HepG2 (cell line): ENCODE measurements at regions not wholly inside any gene's neighbourhood (a gene's known extent, or its start where the extent isn't known, plus 50 kb on each side); places are given as distances from the start of the nearest gene placed in this dataset.

Experiments used
- ATAC-seq: fragments of 200-7000 bp; cut with Tn5 transposase; 3 replicates; pipeline ENCODE4 v1.9.1; 2020; ENCODE audit warnings: mild to moderate bottlenecking, moderate library complexity
- BruUV-seq: library from RNA; stranded (reverse); fragments of 400-500 nt; replicated peaks from 2 replicates; lab custom pipeline; 2021; lab: Mats Ljungman, UMichigan
- CTCF ChIA-PET: fragments of 300-600 bp; formaldehyde crosslinking; extraction: SDS; loops from one replicate; lab custom pipeline; 2021; ENCODE audit warnings: low total read pairs, inconsistent platforms, low intra/inter-chr PET ratio; lab: Yijun Ruan, JAX
- POLR2A ChIA-PET: fragments of 350-600 bp; sonication (Branson Sonifier 250); formaldehyde crosslinking; loops from one replicate; lab custom pipeline; 2020; ENCODE audit warnings: antibody characterized with exemption, inconsistent platforms; lab: Yijun Ruan, JAX
- DNase-seq: peaks from one replicate; pipeline ENCODE4 v3.0.0-alpha.2; 2015; ENCODE audit warnings: low spot score
- FAIRE-seq: peaks from 3 replicates; lab custom pipeline; 2011; peaks lifted over from hg19 to GRCh38; lab: Jason Lieb, UNC
- H2AFZ ChIP-seq: one replicate; pipeline ENCODE4 v1.6.1; 2011; ENCODE audit warnings: low read length, inconsistent platforms
- H3K27ac ChIP-seq: fragments of 300-600 bp; 3 replicates; pipeline ENCODE4 v1.8.0; 2011; ENCODE audit warnings: mixed run types, mild to moderate bottlenecking, mixed read lengths, low read length, inconsistent platforms; ENCODE audit not compliant: insufficient read depth; ENCODE audit errors: extremely low read length
- H3K27me3 ChIP-seq, 2 experiments: fragments of 200-600 bp in 1 of 2; 2 replicates in 1 of 2; 3 replicates in 1 of 2; pipeline versions ENCODE4 v1.6.0 to v1.8.0; 2011; ENCODE audit warnings: low read length in 2 of 2, mild to moderate bottlenecking in 2 of 2, moderate library complexity in 2 of 2, inconsistent platforms in 1 of 2; ENCODE audit not compliant: insufficient read depth in 2 of 2, control insufficient read depth in 1 of 2
- H3K36me3 ChIP-seq, 2 experiments: fragments of 200-600 bp in 1 of 2; replicated peaks in 1 of 2; 2 replicates in 1 of 2; 3 replicates in 1 of 2; pipeline versions ENCODE4 v1.5.1 to v1.8.0; 2011; ENCODE audit warnings: low read length in 2 of 2, inconsistent platforms in 1 of 2; ENCODE audit not compliant: insufficient read depth in 2 of 2, control insufficient read depth in 1 of 2
- H3K4me1 ChIP-seq: 2 replicates; pipeline ENCODE4 v1.5.1; 2012; ENCODE audit warnings: low read length, inconsistent platforms; ENCODE audit not compliant: insufficient read depth
- H3K4me2 ChIP-seq: 2 replicates; pipeline ENCODE4 v1.6.0; 2011; ENCODE audit warnings: low read depth, low read length, inconsistent platforms
- H3K4me3 ChIP-seq, 3 experiments: fragments of 200-600 bp in 1 of 3; sonication (generic), shearing (Covaris generic) in 1 of 3; replicated peaks in 1 of 3; 2 replicates each; pipeline ENCODE4 v1.5.1; 2011 to 2016; ENCODE audit warnings: low read length in 3 of 3, inconsistent platforms in 2 of 3, low read depth in 2 of 3, mild to moderate bottlenecking in 2 of 3, control low read depth in 1 of 3, mixed read lengths in 1 of 3; ENCODE audit not compliant: insufficient read depth in 1 of 3
- H3K79me2 ChIP-seq: one replicate; pipeline ENCODE4 v1.6.1; 2011; ENCODE audit warnings: low read length, inconsistent platforms; ENCODE audit not compliant: insufficient read depth
- H3K9ac ChIP-seq: 2 replicates; pipeline ENCODE4 v1.6.0; 2011; ENCODE audit warnings: mild to moderate bottlenecking, low read depth, low read length, inconsistent platforms; ENCODE audit not compliant: insufficient read depth
- H3K9me3 ChIP-seq: 2 replicates; pipeline ENCODE4 v1.5.1; 2012; ENCODE audit warnings: mild to moderate bottlenecking, low read length
- H4K20me1 ChIP-seq: 2 replicates; pipeline ENCODE4 v1.6.0; 2011; ENCODE audit warnings: inconsistent platforms, mild to moderate bottlenecking, low read length, moderate library complexity; ENCODE audit not compliant: insufficient read depth
- AKAP8 ChIP-seq: sonication (generic); formaldehyde crosslinking; IDR thresholded peaks from 2 replicates; pipeline ENCODE4 v1.5.1; 2020; ENCODE audit warnings: mild to moderate bottlenecking, missing genetic modification reagents
- MZF1 ChIP-seq: sonication (generic); formaldehyde crosslinking; IDR thresholded peaks from 2 replicates; pipeline ENCODE4 v1.8.1; 2023; ENCODE audit warnings: mild to moderate bottlenecking, missing genetic modification reagents, borderline replicate concordance
- NAIF1 ChIP-seq: sonication (generic); formaldehyde crosslinking; IDR thresholded peaks from 2 replicates; pipeline ENCODE4 v1.5.0; 2020; ENCODE audit warnings: mild to moderate bottlenecking, missing genetic modification reagents, borderline replicate concordance
- NR2F2 ChIP-seq: IDR thresholded peaks from 2 replicates; pipeline ENCODE4 v1.6.1; 2012; ENCODE audit warnings: low read depth, inconsistent platforms, borderline replicate concordance
- SCMH1 ChIP-seq: sonication (generic); formaldehyde crosslinking; IDR thresholded peaks from 2 replicates; pipeline ENCODE4 v1.9.0; 2021; ENCODE audit warnings: missing genetic modification reagents, mild to moderate bottlenecking, borderline replicate concordance
- TGIF2 ChIP-seq: IDR thresholded peaks from 2 replicates; pipeline ENCODE4 v1.6.1; 2016; ENCODE audit warnings: control low read depth, missing compliant biosample characterization
- ZEB1 ChIP-seq: IDR thresholded peaks from 2 replicates; pipeline ENCODE4 v1.6.1; 2012; ENCODE audit warnings: mild to moderate bottlenecking, low read depth, inconsistent platforms; ENCODE audit not compliant: insufficient replicate concordance
- ZNF296 ChIP-seq: sonication (generic); formaldehyde crosslinking; conservative IDR thresholded peaks from 2 replicates; pipeline ENCODE4 v1.5.0; 2020; ENCODE audit warnings: mild to moderate bottlenecking, missing genetic modification reagents
- ZNF563 ChIP-seq: sonication (generic); formaldehyde crosslinking; IDR thresholded peaks from 2 replicates; pipeline ENCODE4 v1.8.0; 2022; ENCODE audit warnings: mild to moderate bottlenecking, moderate library complexity, missing genetic modification reagents
- ZNF75D ChIP-seq: sonication (generic); formaldehyde crosslinking; IDR thresholded peaks from 2 replicates; pipeline ENCODE4 v1.8.1; 2023; ENCODE audit warnings: missing genetic modification reagents, mild to moderate bottlenecking, borderline replicate concordance
- ZNF878 ChIP-seq: sonication (generic); formaldehyde crosslinking; IDR thresholded peaks from 2 replicates; pipeline ENCODE4 v1.8.1; 2023; ENCODE audit warnings: mild to moderate bottlenecking, missing genetic modification reagents, moderate library complexity
- ZSCAN9 ChIP-seq: IDR thresholded peaks from 2 replicates; pipeline ENCODE4 v1.6.1; 2016; ENCODE audit warnings: borderline replicate concordance
- WGBS: methylation state at CpG from one replicate; pipeline ENCODE4 v1.1.6; 2017; ENCODE audit warnings: low lambda C conversion rate; 5-methylcytosine and 5-hydroxymethylcytosine counted together
- in situ Hi-C: cut with HindIII; loops from 2 replicates; pipeline ENCODE4 v1.10.0; 2017; ENCODE audit warnings: low pct_unique_long_range_greater_than_20kb; ENCODE audit not compliant: extremely low pct_ligation_motif_present
- intact Hi-C: fragments of 100-400 bp; cut with micrococcal nuclease; formaldehyde crosslinking; loops from one replicate; pipeline ENCODE4 v1.10.0; 2022; ENCODE audit not compliant: unreplicated experiment
- TF ChIP-seq, protein P1 (sequence below): sonication (generic); formaldehyde crosslinking; IDR thresholded peaks from 2 replicates; pipeline ENCODE4 v1.4.0; 2020; ENCODE audit warnings: missing genetic modification reagents

DNA sequence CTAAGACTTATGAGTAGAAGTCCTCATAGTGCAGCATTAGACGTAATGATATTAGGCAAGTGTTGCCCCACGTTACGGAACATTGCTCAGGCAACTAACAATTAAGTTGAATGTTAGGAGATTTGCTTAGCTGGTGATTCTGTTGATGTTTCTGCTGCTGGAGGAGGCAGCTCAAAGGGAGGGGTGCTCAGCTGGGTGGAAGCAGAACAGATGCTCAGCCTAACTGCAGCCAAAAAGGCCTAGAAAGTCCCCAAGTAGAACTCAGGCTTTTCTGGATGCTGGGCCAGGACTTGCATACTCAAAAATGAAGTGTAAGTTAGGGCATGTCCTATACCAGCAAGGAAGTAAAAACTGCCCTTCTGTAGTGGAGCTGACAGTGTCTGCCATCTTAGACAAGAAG lies 201.4 kb downstream of the ADRA2A start:
- ATAC-seq = no peak
- WGBS = 41% methylated on average over 3 of the region's 3 CpGs
- Histone ChIP-seq H3K36me3 (no peaks in the 10 kb centered on the region), H3K4me2 (no peak overlapping the region), H3K4me1 (no peaks in the 10 kb centered on the region), H3K27me3 (no peaks in the 10 kb centered on the region), H3K9me3 (no peaks in the 10 kb centered on the region), H2AFZ (no peak overlapping the region), H3K4me3 (no peak overlapping the region), H3K27ac (no peak overlapping the region), H4K20me1 (no peaks in the 10 kb centered on the region), H3K9ac (no peak overlapping the region), H3K79me2 (no peaks in the 10 kb centered on the region)
- TF ChIP-seq ZEB1 = no peak
- TF ChIP-seq ZNF563 = no peak
- no peak for TF ChIP-seq AKAP8 (CRISPR knock-in tag)
- no peak for TF ChIP-seq ZNF878 (CRISPR knock-in tag)
- TF ChIP-seq ZNF75D (CRISPR knock-in tag) = no peak
- no peak for TF ChIP-seq SCMH1 (CRISPR knock-in tag)
- no peak for TF ChIP-seq ZSCAN9 (CRISPR knock-in tag)
- no peak for TF ChIP-seq ZNF296 (CRISPR knock-in tag)
- TF ChIP-seq MZF1 (CRISPR knock-in tag) = no peak
- no peak for TF ChIP-seq NR2F2
- TF ChIP-seq, protein P1, sequence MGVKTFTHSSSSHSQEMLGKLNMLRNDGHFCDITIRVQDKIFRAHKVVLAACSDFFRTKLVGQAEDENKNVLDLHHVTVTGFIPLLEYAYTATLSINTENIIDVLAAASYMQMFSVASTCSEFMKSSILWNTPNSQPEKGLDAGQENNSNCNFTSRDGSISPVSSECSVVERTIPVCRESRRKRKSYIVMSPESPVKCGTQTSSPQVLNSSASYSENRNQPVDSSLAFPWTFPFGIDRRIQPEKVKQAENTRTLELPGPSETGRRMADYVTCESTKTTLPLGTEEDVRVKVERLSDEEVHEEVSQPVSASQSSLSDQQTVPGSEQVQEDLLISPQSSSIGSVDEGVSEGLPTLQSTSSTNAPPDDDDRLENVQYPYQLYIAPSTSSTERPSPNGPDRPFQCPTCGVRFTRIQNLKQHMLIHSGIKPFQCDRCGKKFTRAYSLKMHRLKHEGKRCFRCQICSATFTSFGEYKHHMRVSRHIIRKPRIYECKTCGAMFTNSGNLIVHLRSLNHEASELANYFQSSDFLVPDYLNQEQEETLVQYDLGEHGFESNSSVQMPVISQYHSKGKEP (CRISPR knock-in tag) = no peak
- TF ChIP-seq TGIF2 = no peak
- TF ChIP-seq NAIF1 (CRISPR knock-in tag) = no peak
- no peak for FAIRE-seq
- POLR2A ChIA-PET = no interaction called here
- CTCF ChIA-PET = no interaction called here
- DNase-seq = no peak
- BruUV-seq = no TSS peak
- intact Hi-C loops = no loop called here
- in situ Hi-C loops = no loop called here
